ENCODE measurements at regions not wholly inside any gene's neighbourhood (a gene's known extent, or its start where the extent isn't known, plus 50 kb on each side); places are given as distances from the start of the nearest gene placed in this dataset.

- ATAC-seq = no peak
- Histone ChIP-seq H3K4me1 (no peaks in the 10 kb centered on the region), H3K4me3 (no peak overlapping the region), H3K27me3 (no peaks in the 10 kb centered on the region), H3K27ac (no peak overlapping the region), H3K36me3 (no peaks in the 10 kb centered on the region), H3K9me3 (no peaks in the 10 kb centered on the region)
- no peak for DNase-seq
- WGBS (ENCODE audit: insufficient coverage, low coverage, low lambda C conversion rate, missing lambda C conversion rate) = 94% methylated on average over 3 of the region's 3 CpGs
- intact Hi-C loops (cut with DNase I) = no loop called here
- TF ChIP-seq POLR2A (IDR thresholded peaks at IDR 0.05) = no peak
- TF ChIP-seq CTCF (IDR thresholded peaks at IDR 0.05) = no peak
These were observed 312.0 kb downstream of the IRS1 start for GRCh38 chr2:226487573-226487972.

- 58% methylated on average over 6 of the region's 6 CpGs for WGBS (ENCODE audit: insufficient coverage, low coverage, low lambda C conversion rate, missing lambda C conversion rate)
- Histone ChIP-seq H3K4me1 (no peaks in the 10 kb centered on the region), H3K27ac (no peak overlapping the region), H3K27me3 (no peaks in the 10 kb centered on the region), H3K4me3 (no peak overlapping the region), H3K36me3 (no peaks in the 10 kb centered on the region), H3K9me3 (no peaks in the 10 kb centered on the region)
- ATAC-seq (no peak), DNase-seq (no peak)
- TF ChIP-seq POLR2A (IDR thresholded peaks at IDR 0.05) (no peak), CTCF (IDR thresholded peaks at IDR 0.05) (no peak)
- intact Hi-C loops (cut with DNase I) = no loop called here
These were observed 315.6 kb downstream of the IRS1 start for GRCh38 chr2:226483745-226484619.

GRCh38 chr2:226483143-226483542 is 316.5 kb downstream of the IRS1 start:
- Histone ChIP-seq H3K27me3 (no peaks in the 10 kb centered on the region), H3K4me3 (no peak overlapping the region), H3K9me3 (no peaks in the 10 kb centered on the region), H3K36me3 (no peaks in the 10 kb centered on the region), H3K27ac (no peak overlapping the region), H3K4me1 (peaks cover 0 to 4% (median 0%) of the 10 kb centered on the region in 4 donors)
- DNase-seq = no peak
- 58% methylated on average over 5 of the region's 5 CpGs for WGBS (ENCODE audit: insufficient coverage, low coverage, low lambda C conversion rate, missing lambda C conversion rate)
- no peak for ATAC-seq
- TF ChIP-seq POLR2A (IDR thresholded peaks at IDR 0.05) (no peak), CTCF (IDR thresholded peaks at IDR 0.05) (no peak)
- intact Hi-C loops (cut with DNase I) = no loop called here

- Histone ChIP-seq H3K9me3 (no peaks in the 10 kb centered on the region), H3K27ac (peak overlapping the region in 2 of 3 donors; percentile 13 to 39), H3K27me3 (no peaks in the 10 kb centered on the region), H3K4me1 (peaks cover 0 to 4% (median 0%) of the 10 kb centered on the region in 4 donors), H3K36me3 (no peaks in the 10 kb centered on the region), H3K4me3 (no peak overlapping the region)
- intact Hi-C loops (cut with DNase I) = no loop called here
- DNase-seq (peak; percentile 47 to 72 (median 65)), ATAC-seq (peak; percentile 99 to 100 (median 100))
- TF ChIP-seq CTCF (IDR thresholded peaks at IDR 0.05) = no peak
- TF ChIP-seq POLR2A (IDR thresholded peaks at IDR 0.05) = no peak
- 42% methylated on average over 8 of the region's 8 CpGs for WGBS (ENCODE audit: insufficient coverage, low coverage, low lambda C conversion rate, missing lambda C conversion rate)
These were observed 321.4 kb downstream of the IRS1 start for GRCh38 chr2:226478109-226478809.
